ENCODE measurements at regions not wholly inside any gene's neighbourhood (a gene's known extent, or its start where the extent isn't known, plus 50 kb on each side); places are given as distances from the start of the nearest gene placed in this dataset.

- intact Hi-C loops (cut with micrococcal nuclease; ENCODE audit: unreplicated experiment) (no loop called here), in situ Hi-C loops (cut with HindIII; ENCODE audit: extremely low pct_ligation_motif_present, low pct_unique_long_range_greater_than_20kb) (no loop called here)
- no peaks in the 10 kb centered on the region for H3K27me3 ChIP-seq (ENCODE audit: control insufficient read depth in 1 of 2, insufficient read depth in 2 of 2, low read length in 2 of 2)
- no peak overlapping the region for H3K4me3 ChIP-seq (replicated peaks in 1 of 3; ENCODE audit: insufficient read depth in 1 of 3, low read depth in 2 of 3, low read length in 3 of 3)
- ChIA-PET POLR2A (no interaction called here), CTCF (ENCODE audit: low intra/inter-chr PET ratio, low total read pairs) (no interaction called here)
- H4K20me1 ChIP-seq (ENCODE audit: insufficient read depth, low read length), result no peaks in the 10 kb centered on the region
- BruUV-seq (replicated peaks), result no TSS peak
- H3K9ac ChIP-seq (ENCODE audit: insufficient read depth, low read depth, low read length), result no peak overlapping the region
- DNase-seq (ENCODE audit: low spot score) (no peak), FAIRE-seq (no peak), ATAC-seq (no peak)
- no peak for TF ChIP-seq ZNF143 (CRISPR knock-in tag; IDR thresholded peaks at IDR 0.05)
- TF ChIP-seq RNF2 (conservative IDR thresholded peaks at IDR 0.05; ENCODE audit: low read depth), result no peak
- TF ChIP-seq, protein P1, sequence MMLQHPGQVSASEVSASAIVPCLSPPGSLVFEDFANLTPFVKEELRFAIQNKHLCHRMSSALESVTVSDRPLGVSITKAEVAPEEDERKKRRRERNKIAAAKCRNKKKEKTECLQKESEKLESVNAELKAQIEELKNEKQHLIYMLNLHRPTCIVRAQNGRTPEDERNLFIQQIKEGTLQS (CRISPR knock-in tag; IDR thresholded peaks at IDR 0.05), result no peak
- TF ChIP-seq NFIC (IDR thresholded peaks at IDR 0.05; ENCODE audit: low read length), result no peak
- TF ChIP-seq TARDBP (CRISPR knock-in tag; IDR thresholded peaks at IDR 0.05), result no peak
- no peak for TF ChIP-seq HNRNPH1 (optimal IDR thresholded peaks at IDR 0.05; ENCODE audit: low read depth, low read length)
- no peak for TF ChIP-seq POLR2AphosphoS5 (IDR thresholded peaks at IDR 0.05; ENCODE audit: low read depth, low read length)
- TF ChIP-seq ZNF570 (CRISPR knock-in tag; IDR thresholded peaks at IDR 0.05; ENCODE audit: borderline replicate concordance), result no peak
- no peak for TF ChIP-seq ZNF18 (CRISPR knock-in tag; IDR thresholded peaks at IDR 0.05; ENCODE audit: insufficient replicate concordance)
- no peak for TF ChIP-seq ZNF3 (CRISPR knock-in tag; IDR thresholded peaks at IDR 0.05)
- no peak for TF ChIP-seq MAF1 (CRISPR knock-in tag; IDR thresholded peaks at IDR 0.05; ENCODE audit: borderline replicate concordance)
- no peak for TF ChIP-seq PBX3 (CRISPR knock-in tag; IDR thresholded peaks at IDR 0.05; ENCODE audit: borderline replicate concordance)
- no peak for TF ChIP-seq IKZF4 (CRISPR knock-in tag; IDR thresholded peaks at IDR 0.05; ENCODE audit: borderline replicate concordance, low read depth, not compliant biosample characterization)
- TF ChIP-seq PHF8 (CRISPR knock-in tag; IDR thresholded peaks at IDR 0.05), result no peak
- no peak for TF ChIP-seq PATZ1 (CRISPR knock-in tag; IDR thresholded peaks at IDR 0.05)
- TF ChIP-seq, protein P2, sequence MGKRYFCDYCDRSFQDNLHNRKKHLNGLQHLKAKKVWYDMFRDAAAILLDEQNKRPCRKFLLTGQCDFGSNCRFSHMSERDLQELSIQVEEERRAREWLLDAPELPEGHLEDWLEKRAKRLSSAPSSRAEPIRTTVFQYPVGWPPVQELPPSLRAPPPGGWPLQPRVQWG (CRISPR knock-in tag; IDR thresholded peaks at IDR 0.05; ENCODE audit: borderline replicate concordance, low read depth), result no peak
- no peak for TF ChIP-seq MAZ (IDR thresholded peaks at IDR 0.05; ENCODE audit: borderline replicate concordance, low read depth, low read length)
- TF ChIP-seq MAZ (CRISPR knock-in tag; IDR thresholded peaks at IDR 0.05; ENCODE audit: low read depth), result no peak
- no peak for TF ChIP-seq AGO2 (optimal IDR thresholded peaks at IDR 0.05; ENCODE audit: low read depth, low read length)
- TF ChIP-seq, protein P3, sequence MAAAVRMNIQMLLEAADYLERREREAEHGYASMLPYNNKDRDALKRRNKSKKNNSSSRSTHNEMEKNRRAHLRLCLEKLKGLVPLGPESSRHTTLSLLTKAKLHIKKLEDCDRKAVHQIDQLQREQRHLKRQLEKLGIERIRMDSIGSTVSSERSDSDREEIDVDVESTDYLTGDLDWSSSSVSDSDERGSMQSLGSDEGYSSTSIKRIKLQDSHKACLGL (CRISPR knock-in tag; IDR thresholded peaks at IDR 0.05), result no peak
- H2AFZ ChIP-seq (ENCODE audit: low read length), result no peak overlapping the region
- H3K9me3 ChIP-seq (ENCODE audit: low read length), result peaks cover 19% of the 10 kb centered on the region
- no peaks in the 10 kb centered on the region for H3K79me2 ChIP-seq (ENCODE audit: insufficient read depth, low read length)
- H3K27ac ChIP-seq (ENCODE audit: extremely low read length, insufficient read depth, low read length), result no peak overlapping the region
- no peak overlapping the region for H3K4me2 ChIP-seq (ENCODE audit: low read depth, low read length)
- WGBS (ENCODE audit: low lambda C conversion rate), result 50% methylated on average over 10 of the region's 13 CpGs
- H3K36me3 ChIP-seq (replicated peaks in 1 of 2; ENCODE audit: control insufficient read depth in 1 of 2, insufficient read depth in 2 of 2, low read length in 2 of 2), result no peaks in the 10 kb centered on the region
- H3K4me1 ChIP-seq (ENCODE audit: insufficient read depth, low read length), result no peaks in the 10 kb centered on the region
Observed at GRCh38 chr5:23305055-23305454, 202.4 kb upstream of the PRDM9 start.

Measured in HepG2 (cell line).